ENCODE measurements at regions not wholly inside any gene's neighbourhood (a gene's known extent, or its start where the extent isn't known, plus 50 kb on each side); places are given as distances from the start of the nearest gene placed in this dataset.

DNA sequence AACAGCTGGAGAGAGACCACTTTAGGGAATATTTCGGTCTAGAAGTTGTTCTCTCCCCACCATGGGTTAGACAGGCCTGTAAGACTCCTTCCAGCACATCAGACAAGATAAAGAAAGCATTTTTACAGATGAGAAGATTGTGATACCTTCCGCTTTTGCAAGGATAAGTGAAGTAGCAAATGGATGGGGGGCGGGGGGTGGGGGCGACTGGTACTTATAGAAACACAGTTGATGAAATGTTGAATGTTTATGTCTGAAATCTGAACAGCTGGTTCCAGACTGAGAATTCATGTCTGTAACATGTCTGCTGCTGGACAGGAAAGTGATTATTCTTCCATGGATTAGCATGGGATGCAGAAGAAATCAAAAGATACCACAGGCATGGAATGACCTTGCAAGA lies 90.5 kb upstream of the FN1 start:
- H3K9me3 ChIP-seq (ENCODE audit: control extremely low read depth in 1 of 3, control insufficient read depth in 2 of 3, insufficient read depth in 1 of 3, low read length in 2 of 3): no peaks in the 10 kb centered on the region
- WGBS (ENCODE audit: insufficient coverage): 100% methylated on average over 3 of the region's 4 CpGs
- no peaks in the 10 kb centered on the region for H3K4me1 ChIP-seq (ENCODE audit: control insufficient read depth in 2 of 2, insufficient read depth in 2 of 2, low read length in 2 of 2)
- no peak overlapping the region for H3K27ac ChIP-seq (ENCODE audit: low read length in 2 of 2)
- H4K20me1 ChIP-seq (ENCODE audit: control insufficient read depth, insufficient read depth, low read length, poor library complexity, severe bottlenecking): no peaks in the 10 kb centered on the region
- H3K27ac Mint-ChIP-seq: no peak overlapping the region
- H2AFZ ChIP-seq (ENCODE audit: insufficient read depth, low read depth, low read length, poor library complexity, severe bottlenecking): no peak overlapping the region
- H3K79me2 ChIP-seq (ENCODE audit: control insufficient read depth, insufficient read depth, low read length): no peaks in the 10 kb centered on the region
- intact Hi-C loops (cut with micrococcal nuclease): no loop called here
- no peak for TF ChIP-seq EZH2 (IDR thresholded peaks at IDR 0.05; ENCODE audit: borderline replicate concordance, insufficient read depth, low read depth, low read length, poor library complexity, severe bottlenecking)
- TF ChIP-seq, protein P1, sequence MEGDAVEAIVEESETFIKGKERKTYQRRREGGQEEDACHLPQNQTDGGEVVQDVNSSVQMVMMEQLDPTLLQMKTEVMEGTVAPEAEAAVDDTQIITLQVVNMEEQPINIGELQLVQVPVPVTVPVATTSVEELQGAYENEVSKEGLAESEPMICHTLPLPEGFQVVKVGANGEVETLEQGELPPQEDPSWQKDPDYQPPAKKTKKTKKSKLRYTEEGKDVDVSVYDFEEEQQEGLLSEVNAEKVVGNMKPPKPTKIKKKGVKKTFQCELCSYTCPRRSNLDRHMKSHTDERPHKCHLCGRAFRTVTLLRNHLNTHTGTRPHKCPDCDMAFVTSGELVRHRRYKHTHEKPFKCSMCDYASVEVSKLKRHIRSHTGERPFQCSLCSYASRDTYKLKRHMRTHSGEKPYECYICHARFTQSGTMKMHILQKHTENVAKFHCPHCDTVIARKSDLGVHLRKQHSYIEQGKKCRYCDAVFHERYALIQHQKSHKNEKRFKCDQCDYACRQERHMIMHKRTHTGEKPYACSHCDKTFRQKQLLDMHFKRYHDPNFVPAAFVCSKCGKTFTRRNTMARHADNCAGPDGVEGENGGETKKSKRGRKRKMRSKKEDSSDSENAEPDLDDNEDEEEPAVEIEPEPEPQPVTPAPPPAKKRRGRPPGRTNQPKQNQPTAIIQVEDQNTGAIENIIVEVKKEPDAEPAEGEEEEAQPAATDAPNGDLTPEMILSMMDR (IDR thresholded peaks at IDR 0.05): no peak
- H3K36me3 ChIP-seq (replicated peaks in 1 of 2; ENCODE audit: control extremely low read depth in 1 of 2, control insufficient read depth in 1 of 2, extremely low read depth in 1 of 2, insufficient read depth in 2 of 2, low read length in 1 of 2): no peaks in the 10 kb centered on the region
- ATAC-seq (ENCODE audit: low read depth) (no peak), DNase-seq (no peak)
- peaks cover 12% of the 10 kb centered on the region for H3K27me3 Mint-ChIP-seq
- no peak overlapping the region for H3K9ac ChIP-seq (ENCODE audit: low read length)
- no peaks in the 10 kb centered on the region for H3K9me3 Mint-ChIP-seq (ENCODE audit: insufficient read depth)
- H3K4me1 Mint-ChIP-seq: no peaks in the 10 kb centered on the region
- no peak overlapping the region for H3K4me2 ChIP-seq (replicated peaks; ENCODE audit: low read depth, low read length, poor library complexity, severe bottlenecking)
- no peak overlapping the region for H3K4me3 ChIP-seq (ENCODE audit: control extremely low read depth in 1 of 5, extremely low read depth in 1 of 5, insufficient read depth in 1 of 5, low read depth in 2 of 5, low read length in 4 of 5)
- H3K4me3 Mint-ChIP-seq: no peak overlapping the region
- CTCF ChIA-PET: no interaction called here
- no peaks in the 10 kb centered on the region for H3K27me3 ChIP-seq (replicated peaks in 1 of 4; ENCODE audit: control extremely low read depth in 1 of 4, control insufficient read depth in 3 of 4, insufficient read depth in 4 of 4, low read length in 3 of 4)
- POLR2A ChIA-PET: no interaction called here

DNA sequence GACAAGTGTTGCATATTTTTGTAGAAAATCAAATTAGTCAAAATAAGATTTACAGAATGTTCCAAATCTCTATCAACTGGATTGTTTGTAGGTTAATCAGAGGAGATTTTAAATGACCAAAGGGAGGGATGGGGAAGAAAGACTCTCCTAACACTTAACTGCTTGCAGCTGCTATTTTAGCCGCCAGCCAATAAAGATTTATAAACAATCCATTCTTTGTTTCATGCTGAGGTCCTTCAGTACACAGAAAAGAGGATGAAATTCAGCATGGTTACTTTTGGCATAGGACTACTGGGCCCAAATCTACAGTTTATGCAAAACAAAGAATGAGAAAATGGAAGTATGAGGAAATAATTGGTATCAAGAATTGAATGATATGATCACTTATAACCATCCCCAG lies 86.4 kb upstream of the FN1 start:
- ChIA-PET CTCF (no interaction called here), POLR2A (no interaction called here)
- H3K4me3 Mint-ChIP-seq: no peak overlapping the region
- H3K4me1 Mint-ChIP-seq: no peaks in the 10 kb centered on the region
- Histone ChIP-seq H3K4me1 (ENCODE audit: control insufficient read depth in 2 of 2, insufficient read depth in 2 of 2, low read length in 2 of 2) (no peaks in the 10 kb centered on the region), H3K9ac (ENCODE audit: low read length) (no peak overlapping the region), H3K79me2 (ENCODE audit: control insufficient read depth, insufficient read depth, low read length) (no peaks in the 10 kb centered on the region), H3K9me3 (ENCODE audit: control extremely low read depth in 1 of 3, control insufficient read depth in 2 of 3, insufficient read depth in 1 of 3, low read length in 2 of 3) (no peaks in the 10 kb centered on the region), H3K27ac (ENCODE audit: low read length in 2 of 2) (no peak overlapping the region), H3K27me3 (replicated peaks in 1 of 4; ENCODE audit: control extremely low read depth in 1 of 4, control insufficient read depth in 3 of 4, insufficient read depth in 4 of 4, low read length in 3 of 4) (no peaks in the 10 kb centered on the region), H2AFZ (ENCODE audit: insufficient read depth, low read depth, low read length, poor library complexity, severe bottlenecking) (no peak overlapping the region), H4K20me1 (ENCODE audit: control insufficient read depth, insufficient read depth, low read length, poor library complexity, severe bottlenecking) (no peaks in the 10 kb centered on the region), H3K4me2 (replicated peaks; ENCODE audit: low read depth, low read length, poor library complexity, severe bottlenecking) (no peak overlapping the region), H3K4me3 (ENCODE audit: control extremely low read depth in 1 of 5, extremely low read depth in 1 of 5, insufficient read depth in 1 of 5, low read depth in 2 of 5, low read length in 4 of 5) (no peak overlapping the region), H3K36me3 (replicated peaks in 1 of 2; ENCODE audit: control extremely low read depth in 1 of 2, control insufficient read depth in 1 of 2, extremely low read depth in 1 of 2, insufficient read depth in 2 of 2, low read length in 1 of 2) (no peaks in the 10 kb centered on the region)
- intact Hi-C loops (cut with micrococcal nuclease): no loop called here
- H3K27ac Mint-ChIP-seq: no peak overlapping the region
- H3K9me3 Mint-ChIP-seq (ENCODE audit: insufficient read depth): no peaks in the 10 kb centered on the region
- DNase-seq: no peak
- no CpG with 5 or more reads among the region's 1 CpG for WGBS (ENCODE audit: insufficient coverage)
- H3K27me3 Mint-ChIP-seq: peaks cover 13% of the 10 kb centered on the region
- TF ChIP-seq, protein P1 (IDR thresholded peaks at IDR 0.05): no peak
- TF ChIP-seq EZH2 (IDR thresholded peaks at IDR 0.05; ENCODE audit: borderline replicate concordance, insufficient read depth, low read depth, low read length, poor library complexity, severe bottlenecking): no peak
- no peak for ATAC-seq (ENCODE audit: low read depth)
